Smooth muscle cell (in vitro differentiated cells): ENCODE measurements at regions not wholly inside any gene's neighbourhood (a gene's known extent, or its start where the extent isn't known, plus 50 kb on each side); places are given as distances from the start of the nearest gene placed in this dataset.

ENCODE experiments used
- DNase-seq: peaks from one replicate; lab custom pipeline; 2025; ENCODE audit not compliant: unreplicated experiment; lab: John Stamatoyannopoulos, UW
- H2AFZ ChIP-seq: fragments of 200-600 bp; sonication (generic); 2 replicates; pipeline ENCODE4 v1.6.0; 2016; ENCODE audit warnings: antibody characterized with exemption, low read depth, mild to moderate bottlenecking
- H3F3A ChIP-seq: fragments of 200-600 bp; sonication (generic); 2 replicates; pipeline ENCODE4 v1.6.0; 2017; ENCODE audit warnings: antibody characterized with exemption, low read depth
- H3K27ac ChIP-seq: fragments of 200-600 bp; sonication (generic); 2 replicates; pipeline ENCODE4 v1.5.1; 2016; ENCODE audit warnings: low read depth, mild to moderate bottlenecking
- H3K27me3 ChIP-seq: fragments of 200-600 bp; sonication (generic); 2 replicates; pipeline ENCODE4 v1.6.1; 2016; ENCODE audit warnings: low read depth, mild to moderate bottlenecking
- H3K36me3 ChIP-seq: fragments of 200-600 bp; sonication (generic); 2 replicates; pipeline ENCODE4 v1.5.1; 2016; ENCODE audit warnings: low read depth
- H3K4me1 ChIP-seq: fragments of 200-600 bp; sonication (generic); 2 replicates; pipeline ENCODE4 v1.5.1; 2016; ENCODE audit warnings: low read depth
- H3K4me2 ChIP-seq: fragments of 200-600 bp; sonication (generic); 2 replicates; pipeline ENCODE4 v1.6.0; 2016; ENCODE audit warnings: mild to moderate bottlenecking
- H3K4me3 ChIP-seq: fragments of 200-600 bp; sonication (generic); 2 replicates; pipeline ENCODE4 v1.5.1; 2016; ENCODE audit warnings: mild to moderate bottlenecking
- H3K79me2 ChIP-seq: fragments of 200-600 bp; sonication (generic); 2 replicates; pipeline ENCODE4 v1.6.0; 2016; ENCODE audit warnings: low read depth, mild to moderate bottlenecking
- H3K9ac ChIP-seq: fragments of 200-600 bp; sonication (generic); 2 replicates; pipeline ENCODE4 v1.6.0; 2016; ENCODE audit warnings: low read depth
- H3K9me3 ChIP-seq: fragments of 200-600 bp; sonication (generic); replicated peaks from 2 replicates; pipeline ENCODE4 v1.5.1; 2016; ENCODE audit warnings: low read depth
- H4K20me1 ChIP-seq: fragments of 200-600 bp; sonication (generic); 2 replicates; pipeline ENCODE4 v1.6.0; 2016; ENCODE audit warnings: low read depth
- CTCF ChIP-seq: fragments of 200-600 bp; sonication (generic); IDR thresholded peaks from 2 replicates; pipeline ENCODE4 v1.5.1; 2017; ENCODE audit warnings: borderline replicate concordance, mild to moderate bottlenecking, antibody characterized with exemption; ENCODE audit not compliant: insufficient read depth, poor library complexity, severe bottlenecking
- WGBS: methylation state at CpG from one replicate; pipeline ENCODE4 v1.1.7; 2016; ENCODE audit warnings: low lambda C conversion rate; 5-methylcytosine and 5-hydroxymethylcytosine counted together

- Histone ChIP-seq H3K27ac (no peak overlapping the region), H3K27me3 (no peaks in the 10 kb centered on the region), H2AFZ (no peak overlapping the region), H3K4me2 (no peak overlapping the region), H3K9ac (no peak overlapping the region), H3K4me1 (peaks cover 12% of the 10 kb centered on the region), H4K20me1 (no peaks in the 10 kb centered on the region), H3K36me3 (no peaks in the 10 kb centered on the region), H3K4me3 (no peak overlapping the region), H3F3A (peaks cover 5% of the 10 kb centered on the region), H3K9me3 (no peaks in the 10 kb centered on the region), H3K79me2 (no peaks in the 10 kb centered on the region)
- TF ChIP-seq CTCF = no peak
- no peak for DNase-seq
- 63% methylated on average over 2 of the region's 2 CpGs for WGBS
Observed at GRCh38 chr1:171431994-171432393, 53.3 kb upstream of the PRRC2C start.

- DNase-seq = no peak
- Histone ChIP-seq H3F3A (peaks cover 5% of the 10 kb centered on the region), H3K4me3 (no peak overlapping the region), H3K4me2 (no peak overlapping the region), H3K79me2 (no peaks in the 10 kb centered on the region), H3K4me1 (peaks cover 12% of the 10 kb centered on the region), H3K9me3 (no peaks in the 10 kb centered on the region), H3K27me3 (no peaks in the 10 kb centered on the region), H3K27ac (no peak overlapping the region), H4K20me1 (no peaks in the 10 kb centered on the region), H3K9ac (no peak overlapping the region), H3K36me3 (no peaks in the 10 kb centered on the region), H2AFZ (no peak overlapping the region)
- TF ChIP-seq CTCF = no peak
- WGBS = 100% methylated on average over 1 of the region's 1 CpG
Observed at GRCh38 chr1:171432473-171432872, 52.9 kb upstream of the PRRC2C start.

- Histone ChIP-seq H3K4me2 (no peak overlapping the region), H3K9me3 (no peaks in the 10 kb centered on the region), H4K20me1 (no peaks in the 10 kb centered on the region), H3F3A (peaks cover 5% of the 10 kb centered on the region), H3K4me1 (peaks cover 10% of the 10 kb centered on the region), H2AFZ (no peak overlapping the region), H3K9ac (no peak overlapping the region), H3K27ac (peak overlapping the region; percentile 84), H3K27me3 (no peaks in the 10 kb centered on the region), H3K36me3 (no peaks in the 10 kb centered on the region), H3K4me3 (no peak overlapping the region), H3K79me2 (no peaks in the 10 kb centered on the region)
- WGBS = 58% methylated on average over 2 of the region's 2 CpGs
- TF ChIP-seq CTCF = no peak
- DNase-seq = no peak
Observed at GRCh38 chr1:171433451-171433850, 51.9 kb upstream of the PRRC2C start.

- Histone ChIP-seq H3K79me2 (no peaks in the 10 kb centered on the region), H3K27ac (peak overlapping the region; percentile 84), H3F3A (peaks cover 5% of the 10 kb centered on the region), H3K4me1 (peaks cover under 1% of the 10 kb centered on the region), H3K36me3 (no peaks in the 10 kb centered on the region), H3K27me3 (no peaks in the 10 kb centered on the region), H4K20me1 (no peaks in the 10 kb centered on the region), H3K4me2 (peak overlapping the region; percentile 75), H3K9me3 (no peaks in the 10 kb centered on the region), H2AFZ (peak overlapping the region; percentile 36), H3K9ac (peak overlapping the region; percentile 29), H3K4me3 (peak overlapping the region; percentile 11)
- TF ChIP-seq CTCF = no peak
- 40% methylated on average over 9 of the region's 9 CpGs for WGBS
- no peak for DNase-seq
Observed at GRCh38 chr1:171434717-171435346, 50.5 kb upstream of the PRRC2C start.
